ENCODE measurements at regions not wholly inside any gene's neighbourhood (a gene's known extent, or its start where the extent isn't known, plus 50 kb on each side); places are given as distances from the start of the nearest gene placed in this dataset.
"Not testable (repeated sequence)": the region's sequence is repeated elsewhere in the genome, so short reads cannot be mapped to it uniquely, and the experiment has no call there.

GRCh38 chr2:82340578-82341053 is 2036.1 kb upstream of the LRRTM1 start:
- no peak for DNase-seq

GRCh38 chr2:82339805-82340204 is 2035.3 kb upstream of the LRRTM1 start:
- DNase-seq = no peak

DNA sequence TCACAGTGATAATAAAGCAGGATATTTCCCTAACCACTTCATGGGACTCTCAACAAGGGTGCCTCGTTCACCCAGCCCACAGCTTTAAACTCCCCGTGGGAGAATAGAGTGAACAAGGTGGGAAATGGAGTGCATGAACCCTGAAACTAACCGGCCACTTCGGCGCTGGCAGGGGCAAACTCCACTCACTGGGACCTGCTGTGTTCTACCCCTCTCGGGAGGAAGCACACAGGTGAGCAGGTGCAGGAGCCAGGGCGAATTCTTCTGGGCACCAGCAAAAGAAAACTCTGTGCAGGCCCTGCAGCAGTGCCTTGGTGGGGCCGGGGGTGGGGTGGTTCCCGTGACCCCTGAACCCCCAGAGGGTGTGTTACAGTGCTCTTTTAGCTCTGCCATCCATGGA is 2029.1 kb upstream of the LRRTM1 start:
- no peak for DNase-seq

DNA sequence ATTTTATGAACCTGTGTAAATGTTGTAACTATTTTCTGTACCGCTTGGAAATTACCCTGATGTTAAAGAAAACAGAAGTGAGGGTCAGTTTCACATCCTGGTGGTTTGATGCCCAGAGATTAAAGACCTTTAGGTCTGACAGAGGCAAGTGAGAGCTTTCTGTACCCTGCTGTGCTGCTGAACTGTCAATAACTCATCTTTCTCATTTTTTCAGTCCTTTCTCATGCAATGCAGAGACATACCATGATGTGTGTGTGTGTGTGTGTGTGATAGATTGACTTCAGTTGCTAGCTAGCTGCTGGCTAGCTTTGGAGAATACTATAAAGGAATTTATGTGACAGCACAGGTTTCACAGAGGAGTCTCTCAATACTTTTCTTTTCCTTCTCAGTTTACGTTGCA is 2025.6 kb upstream of the LRRTM1 start:
- no peak for DNase-seq

- not testable (repeated sequence) for DNase-seq
Measured at GRCh38 chr2:82326180-82326767, 2021.7 kb upstream of the LRRTM1 start.

GRCh38 chr2:82320296-82320695 is 2015.7 kb upstream of the LRRTM1 start:
- DNase-seq = no peak

GRCh38 chr2:82317012-82317411 is 2012.5 kb upstream of the LRRTM1 start:
- DNase-seq = no peak

DNA sequence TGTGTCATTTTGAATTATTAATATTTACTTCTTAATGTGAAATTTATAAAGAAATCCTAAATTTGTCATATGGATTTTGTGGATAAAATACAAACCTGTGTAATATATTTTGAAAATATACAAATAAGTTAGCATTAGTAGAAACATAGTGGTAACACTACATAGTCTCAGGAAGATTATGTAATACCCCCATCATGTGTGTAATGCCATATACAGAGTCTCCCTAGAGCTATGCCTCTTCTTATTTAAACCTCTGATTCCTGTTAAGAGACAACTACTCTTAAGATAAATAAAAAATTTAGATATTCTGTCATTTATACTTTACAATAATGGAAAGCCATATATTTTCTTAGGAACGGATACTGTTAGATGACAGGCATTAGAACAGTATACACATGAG is 2012.0 kb upstream of the LRRTM1 start:
- DNase-seq = no peak

GRCh38 chr2:82314836-82315472 is 2010.4 kb upstream of the LRRTM1 start:
- no peak for DNase-seq

DNA sequence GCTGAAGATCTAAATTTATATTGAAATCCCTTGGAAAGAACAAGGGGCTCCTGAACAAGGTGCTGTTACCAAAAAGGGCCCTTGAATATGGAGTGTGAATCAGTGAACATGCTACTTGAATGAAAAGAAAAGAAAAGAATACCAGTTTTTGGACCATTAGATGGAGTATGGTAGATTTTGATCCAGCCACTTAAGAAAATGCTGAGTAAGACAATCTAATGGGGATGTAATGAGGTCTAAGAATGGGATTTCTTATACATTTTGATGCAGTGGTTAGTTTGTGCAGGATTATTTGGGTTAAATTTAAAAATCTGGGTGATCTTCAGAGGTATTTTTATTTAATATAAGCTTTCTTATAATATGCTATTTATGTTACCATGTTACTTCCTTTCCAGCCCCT is 2003.0 kb upstream of the LRRTM1 start:
- DNase-seq = no peak

- no peak for DNase-seq
Measured at GRCh38 chr2:82301506-82301905, 1997.0 kb upstream of the LRRTM1 start.

GRCh38 chr2:82289446-82289845 is 1984.9 kb upstream of the LRRTM1 start:
- DNase-seq = no peak

GRCh38 chr2:82283075-82283474 is 1978.5 kb upstream of the LRRTM1 start:
- no peak for DNase-seq

DNA sequence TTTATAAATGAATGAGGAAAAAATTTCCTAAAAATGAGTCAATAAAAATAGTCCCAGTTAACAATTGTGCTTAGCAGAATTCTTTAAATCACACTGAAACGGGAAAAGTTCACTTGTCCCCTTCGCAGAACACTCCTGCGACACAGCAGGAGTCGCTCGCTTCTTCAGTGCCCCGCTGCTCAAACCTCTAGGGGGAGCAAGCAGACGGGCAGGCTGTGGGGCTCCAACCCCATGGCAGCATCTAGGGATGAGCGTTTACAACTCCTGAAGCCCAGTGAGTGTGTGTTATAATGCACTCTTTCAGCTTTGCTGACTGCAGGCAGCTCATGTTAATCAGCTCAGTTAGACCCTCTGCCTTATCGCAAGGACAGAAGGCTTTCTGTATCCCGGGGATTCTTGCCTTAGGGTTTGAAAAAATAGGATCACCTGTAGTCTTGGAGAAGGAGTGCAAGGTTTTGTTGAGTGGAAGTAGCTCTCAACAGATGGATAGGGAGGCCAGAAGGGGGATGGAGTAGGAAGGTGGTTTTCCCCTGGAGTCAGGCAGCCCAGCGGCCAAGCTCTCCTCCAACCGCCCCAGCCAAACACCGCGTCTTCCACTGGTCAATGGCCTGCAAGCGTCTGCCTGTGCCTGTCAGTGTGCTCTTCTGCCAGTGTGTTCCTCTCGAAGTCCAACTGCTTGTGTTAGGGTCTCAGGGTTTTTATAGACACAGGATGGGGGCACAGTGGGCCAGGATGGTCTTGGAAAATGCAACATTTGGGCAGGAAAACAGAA is 1977.7 kb upstream of the LRRTM1 start:
- no peak for DNase-seq

GRCh38 chr2:82279367-82279766 is 1974.8 kb upstream of the LRRTM1 start:
- DNase-seq = no peak

DNA sequence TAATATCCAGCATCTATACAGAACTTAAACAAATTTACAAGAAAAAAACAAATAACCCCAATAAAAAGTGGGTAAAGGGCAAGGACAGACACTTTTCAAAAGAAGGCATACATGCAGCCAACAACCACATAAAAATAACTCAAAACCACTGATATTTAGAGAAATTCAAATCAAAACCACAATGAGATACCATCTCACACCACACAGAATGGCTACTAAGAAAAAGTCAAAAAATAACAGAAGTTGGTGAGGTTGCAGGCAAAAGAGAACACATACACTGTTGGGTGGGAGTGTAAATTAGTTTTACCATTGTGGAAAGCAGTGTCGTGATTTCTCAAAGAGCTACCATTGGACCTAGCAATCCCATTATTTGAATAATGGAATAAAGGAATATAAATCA is 1973.9 kb upstream of the LRRTM1 start:
- no peak for DNase-seq

- no peak for DNase-seq
Measured at GRCh38 chr2:82275599-82275998, 1971.0 kb upstream of the LRRTM1 start.

- DNase-seq = no peak
Measured at GRCh38 chr2:82268446-82268845, 1963.9 kb upstream of the LRRTM1 start.

GRCh38 chr2:82260521-82260920 is 1956.0 kb upstream of the LRRTM1 start:
- DNase-seq = no peak

DNA sequence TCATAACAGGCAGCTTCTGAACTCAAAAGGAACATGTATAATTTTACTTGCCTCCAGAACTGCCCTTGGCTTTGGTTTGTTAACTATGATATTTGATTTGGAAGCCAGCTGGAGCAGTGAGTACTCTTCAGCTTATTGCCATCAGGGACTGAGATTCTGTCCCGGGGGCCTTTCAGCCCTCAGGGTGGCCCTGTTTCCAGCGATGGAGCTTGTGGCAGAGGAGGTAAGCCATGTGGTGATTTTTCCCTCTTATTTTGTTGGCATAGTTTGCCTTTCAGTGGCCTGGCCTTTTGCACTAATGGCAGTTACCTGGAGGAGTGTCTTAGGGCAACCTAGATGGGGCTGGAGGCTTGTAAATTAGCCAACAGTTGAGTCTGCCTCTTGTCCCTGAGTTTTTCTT is 1955.0 kb upstream of the LRRTM1 start:
- DNase-seq = no peak

- DNase-seq = no peak
Measured at GRCh38 chr2:82257796-82258555, 1953.4 kb upstream of the LRRTM1 start.

DNA sequence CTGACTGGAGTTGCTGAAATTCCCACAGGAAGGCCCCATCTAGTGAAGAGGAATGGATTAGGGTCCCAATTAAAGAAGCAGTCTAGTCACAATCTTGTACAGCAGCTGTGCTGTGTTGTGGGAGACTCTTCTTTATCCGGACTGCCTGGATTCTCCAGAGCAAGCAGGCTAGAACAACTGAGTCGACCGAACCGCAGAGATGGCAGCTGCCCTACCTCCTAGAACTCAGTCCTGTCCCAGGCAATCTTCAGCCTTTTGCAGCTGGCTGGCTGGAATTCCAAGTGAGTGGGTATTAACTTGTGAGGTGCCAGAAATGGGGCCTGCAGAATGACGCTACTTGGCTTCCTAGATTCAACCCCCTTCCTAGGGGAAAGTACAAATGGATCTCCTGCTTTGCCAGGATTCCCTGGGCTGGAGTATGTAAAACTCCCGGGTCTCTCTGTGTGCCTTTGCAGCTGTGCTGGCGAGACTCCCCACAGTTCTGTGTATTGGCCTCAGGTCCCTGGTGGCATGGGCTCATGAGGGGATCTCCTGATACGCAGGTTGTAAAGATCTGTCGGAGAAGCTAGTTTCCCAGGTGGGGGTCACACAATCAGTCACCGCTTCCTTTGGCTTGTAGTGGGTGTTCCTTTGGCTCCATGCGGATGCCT is 1952.6 kb upstream of the LRRTM1 start:
- no peak for DNase-seq

- no peak for DNase-seq
Measured at GRCh38 chr2:82256288-82256687, 1951.7 kb upstream of the LRRTM1 start.
